ENCODE measurements at regions not wholly inside any gene's neighbourhood (a gene's known extent, or its start where the extent isn't known, plus 50 kb on each side); places are given as distances from the start of the nearest gene placed in this dataset.

DNA sequence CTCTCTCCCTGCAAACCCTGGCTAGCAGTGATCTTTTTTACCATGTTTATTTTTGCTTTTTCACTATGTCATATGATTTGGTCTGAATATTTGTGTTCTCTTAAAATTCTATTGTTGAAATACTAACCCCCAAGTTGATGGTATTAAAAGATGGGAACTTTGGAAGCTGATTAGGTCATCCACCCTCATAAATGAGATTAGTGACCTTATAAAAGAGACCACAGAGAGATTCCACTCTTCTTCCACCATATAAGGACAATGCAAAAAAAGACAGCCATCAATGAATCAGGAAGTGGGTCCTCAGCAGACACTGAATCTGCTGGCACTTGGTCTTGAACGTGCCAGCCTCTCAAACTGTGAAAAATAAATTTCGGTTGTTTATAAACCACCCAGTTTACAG is 112.8 kb upstream of the KCND2 start:
- no peak overlapping the region for H3K14ac ChIP-seq (replicated peaks; ENCODE audit: low read depth, low read length)
- no peak overlapping the region for H3K9ac ChIP-seq (ENCODE audit: low read depth, low read length)
- no CpG with 5 or more reads among the region's 2 CpGs for WGBS, 2 experiments (ENCODE audit: extremely low coverage in 2 of 2, insufficient read length in 1 of 2)
- H4K20me1 ChIP-seq (ENCODE audit: insufficient read depth, low read length): no peaks in the 10 kb centered on the region
- no peak overlapping the region for H3K4me3 ChIP-seq (ENCODE audit: insufficient read depth, low read depth, low read length)
- no peaks in the 10 kb centered on the region for H3K27me3 ChIP-seq (ENCODE audit: control insufficient read depth, insufficient read depth, low read length)
- H2BK15ac ChIP-seq (ENCODE audit: low read depth, low read length): no peak overlapping the region
- H2AK9ac ChIP-seq (replicated peaks; ENCODE audit: low read depth, low read length, poor library complexity): no peak overlapping the region
- no peak overlapping the region for H3K4ac ChIP-seq (ENCODE audit: low read depth, low read length)
- no peak overlapping the region for H2BK20ac ChIP-seq (ENCODE audit: low read depth, low read length)
- no peak overlapping the region for H2AFZ ChIP-seq (replicated peaks; ENCODE audit: low read length, poor library complexity)
- dilution Hi-C loops (cut with HindIII; ENCODE audit: low sequenced_read_pairs, unreplicated experiment): no loop called here
- no peaks in the 10 kb centered on the region for H3K36me3 ChIP-seq (ENCODE audit: control insufficient read depth, insufficient read depth, low read length)
- ChIA-PET CTCF (no interaction called here), POLR2A (ENCODE audit: unreplicated experiment) (no interaction called here)
- peak; percentile 24; the same call in 1 of the 2 replicates for ATAC-seq (ENCODE audit: low read depth)
- in situ Hi-C loops (cut with MboI; ENCODE audit: low sequenced_read_pairs): no loop called here
- H2AK5ac ChIP-seq (ENCODE audit: low read depth, low read length): no peak overlapping the region
- no peaks in the 10 kb centered on the region for H3K79me1 ChIP-seq (ENCODE audit: low read depth in 1 of 2, low read length in 2 of 2)
- intact Hi-C loops (cut with micrococcal nuclease): no loop called here
- H3K4me1 ChIP-seq (ENCODE audit: control insufficient read depth, insufficient read depth, low read length): no peaks in the 10 kb centered on the region
- BruUV-seq (replicated peaks): no TSS peak
- no peak overlapping the region for H2BK120ac ChIP-seq (ENCODE audit: low read depth, low read length)
- no peak overlapping the region for H4K91ac ChIP-seq (ENCODE audit: insufficient read depth, low read depth, low read length)
- TF ChIP-seq FOS (IDR thresholded peaks at IDR 0.05; ENCODE audit: low read depth, low read length) (no peak), CEBPB (IDR thresholded peaks at IDR 0.05; ENCODE audit: low read depth, low read length) (no peak)
- no peak overlapping the region for H3K56ac ChIP-seq (ENCODE audit: extremely low read depth, insufficient read depth, low read length)
- DNase-seq: no peak
- no peak overlapping the region for H4K5ac ChIP-seq (ENCODE audit: low read depth, low read length)
- no peak overlapping the region for H2BK5ac ChIP-seq (ENCODE audit: low read depth, low read length, poor library complexity, severe bottlenecking)
- H3K18ac ChIP-seq (ENCODE audit: low read depth, low read length): no peak overlapping the region
- no peaks in the 10 kb centered on the region for H3K9me3 ChIP-seq (ENCODE audit: control insufficient read depth, insufficient read depth, low read length)
- H3K9me1 ChIP-seq (ENCODE audit: insufficient read depth, low read length): no peaks in the 10 kb centered on the region
- H3K23ac ChIP-seq (ENCODE audit: low read depth, low read length): no peak overlapping the region
- no peak overlapping the region for H3K27ac ChIP-seq (ENCODE audit: insufficient read depth, low read length)
- no peak overlapping the region for H3K4me2 ChIP-seq (ENCODE audit: low read depth, low read length)
- H4K8ac ChIP-seq (ENCODE audit: low read depth in 2 of 2, low read length in 2 of 2): no peak overlapping the region

All from IMR-90 (cell line).